SK-N-SH (cell line): ENCODE measurements at regions not wholly inside any gene's neighbourhood (a gene's known extent, or its start where the extent isn't known, plus 50 kb on each side); places are given as distances from the start of the nearest gene placed in this dataset.
A peak's percentile ranks its signal among the peaks of the same experiment; 100 is the strongest.

ENCODE experiments used
- CTCF ChIA-PET: fragments of 300-600, 350-600 bp; formaldehyde crosslinking; extraction: SDS; loops from one replicate; lab custom pipeline; 2021; lab: Yijun Ruan, JAX
- POLR2A ChIA-PET: fragments of 350-600 bp; sonication (Branson Sonifier 250); formaldehyde crosslinking; extraction: SDS; loops from one replicate; lab custom pipeline; 2020; ENCODE audit warnings: antibody characterized with exemption, inconsistent platforms; lab: Yijun Ruan, JAX
- DNase-seq: peaks from one replicate; pipeline ENCODE4 v3.0.0; 2012
- H2AFZ ChIP-seq: fragments of 200-600 bp; sonication (generic); 2 replicates; pipeline ENCODE4 v1.8.1; 2016; ENCODE audit warnings: antibody characterized with exemption, mild to moderate bottlenecking, low read depth
- H3F3A ChIP-seq: fragments of 200-600 bp; sonication (generic); replicated peaks from 2 replicates; pipeline ENCODE3; 2016; ENCODE audit warnings: antibody characterized with exemption, mild to moderate bottlenecking; ENCODE audit not compliant: insufficient read depth
- H3K27ac ChIP-seq, 2 experiments: fragments of 200-500 bp in 1 of 2; fragments of 200-600 bp in 1 of 2; sonication (Bioruptor generic) in 1 of 2; sonication (generic), shearing (Covaris generic) in 1 of 2; 2 replicates each; pipeline versions ENCODE4 v1.5.1 to v1.6.1; 2014 to 2016; ENCODE audit warnings: low read depth in 2 of 2, inconsistent platforms in 1 of 2, low read length in 1 of 2, mild to moderate bottlenecking in 1 of 2, mixed read lengths in 1 of 2
- H3K27me3 ChIP-seq: fragments of 200-600 bp; sonication (generic), shearing (Covaris generic); 2 replicates; pipeline ENCODE4 v1.6.1; 2016; ENCODE audit warnings: mixed run types; ENCODE audit not compliant: insufficient read depth
- H3K36me3 ChIP-seq, 2 experiments: fragments of 200-500 bp in 1 of 2; fragments of 200-600 bp in 1 of 2; sonication (Bioruptor generic) in 1 of 2; sonication (generic) in 1 of 2; replicated peaks in 1 of 2; 2 replicates each; pipeline versions ENCODE3 to v1.5.1; 2014 to 2016; ENCODE audit warnings: low read length in 1 of 2, mild to moderate bottlenecking in 1 of 2; ENCODE audit not compliant: insufficient read depth in 2 of 2, control insufficient read depth in 1 of 2
- H3K4me1 ChIP-seq, 2 experiments: fragments of 200-500 bp in 1 of 2; fragments of 200-600 bp in 1 of 2; sonication (Bioruptor generic) in 1 of 2; sonication (generic), shearing (Covaris generic) in 1 of 2; 2 replicates each; pipeline versions ENCODE4 v1.5.1 to v1.6.1; 2014 to 2016; ENCODE audit warnings: low read depth in 1 of 2, low read length in 1 of 2, mixed run types in 1 of 2; ENCODE audit not compliant: insufficient read depth in 2 of 2, control insufficient read depth in 1 of 2
- H3K4me2 ChIP-seq: fragments of 200-600 bp; sonication (generic), shearing (Covaris generic); 2 replicates; pipeline ENCODE4 v1.6.1; 2017; ENCODE audit warnings: mixed run types
- H3K4me3 ChIP-seq, 2 experiments: fragments of 200-500 bp in 1 of 2; fragments of 200-600 bp in 1 of 2; sonication (Bioruptor generic) in 1 of 2; sonication (generic), shearing (Covaris generic) in 1 of 2; 2 replicates each; pipeline versions ENCODE4 v1.5.1 to v1.8.1; 2014 to 2016; ENCODE audit warnings: low read depth in 2 of 2, inconsistent platforms in 1 of 2, low read length in 1 of 2, mild to moderate bottlenecking in 1 of 2, mixed read lengths in 1 of 2, moderate library complexity in 1 of 2
- H3K79me2 ChIP-seq: fragments of 200-600 bp; sonication (generic); 2 replicates; pipeline ENCODE4 v1.8.1; 2017; ENCODE audit warnings: mild to moderate bottlenecking; ENCODE audit not compliant: insufficient read depth
- H3K9ac ChIP-seq: fragments of 200-600 bp; sonication (generic); 2 replicates; pipeline ENCODE4 v1.6.1; 2017; ENCODE audit warnings: mixed run types
- H3K9me2 ChIP-seq: fragments of 200-600 bp; sonication (generic); 2 replicates; pipeline ENCODE4 v1.6.1; 2017; ENCODE audit warnings: mixed run types
- H3K9me3 ChIP-seq: fragments of 200-600 bp; sonication (generic); 2 replicates; pipeline ENCODE4 v1.6.1; 2017; ENCODE audit warnings: mixed run types, mild to moderate bottlenecking, moderate library complexity
- H4K20me1 ChIP-seq: fragments of 200-600 bp; sonication (generic); 2 replicates; pipeline ENCODE4 v1.6.1; 2017; ENCODE audit warnings: mild to moderate bottlenecking, mixed run types; ENCODE audit not compliant: insufficient read depth
- CHD2 ChIP-seq: fragments of 150-350 bp; IDR thresholded peaks from 2 replicates; pipeline ENCODE4 v1.6.1; 2018; ENCODE audit warnings: low read length; ENCODE audit not compliant: partially characterized antibody
- ELF1 ChIP-seq: IDR thresholded peaks from 2 replicates; pipeline ENCODE4 v1.4.0; 2012
- EP300 ChIP-seq, 2 experiments: IDR thresholded peaks; 2 replicates each; pipeline versions ENCODE4 v1.4.0 to v1.6.1; 2012; ENCODE audit warnings: borderline replicate concordance in 1 of 2, low read depth in 1 of 2, low read length in 1 of 2
- EZH2phosphoT487 ChIP-seq: fragments of 200-600 bp; sonication (generic); IDR thresholded peaks from 2 replicates; pipeline ENCODE4 v1.6.1; 2017; ENCODE audit warnings: low read depth, mixed run types, mild to moderate bottlenecking, antibody characterized with exemption, moderate library complexity, borderline replicate concordance
- FOSL2 ChIP-seq: IDR thresholded peaks from 2 replicates; pipeline ENCODE4 v1.4.0; 2012; ENCODE audit warnings: low read depth, mild to moderate bottlenecking, moderate library complexity, borderline replicate concordance
- GATA2 ChIP-seq: sonication (generic); formaldehyde crosslinking; IDR thresholded peaks from 2 replicates; pipeline ENCODE4 v1.5.0; 2020; ENCODE audit warnings: mild to moderate bottlenecking, missing genetic modification reagents
- MEF2A ChIP-seq: IDR thresholded peaks from 2 replicates; pipeline ENCODE4 v1.4.0; 2012; ENCODE audit warnings: low read depth, borderline replicate concordance
- NFIC ChIP-seq: IDR thresholded peaks from 2 replicates; pipeline ENCODE4 v1.4.0; 2012; ENCODE audit warnings: borderline replicate concordance
- NRF1 ChIP-seq: IDR thresholded peaks from 2 replicates; pipeline ENCODE4 v1.6.1; 2012; ENCODE audit warnings: low read depth, mild to moderate bottlenecking, low read length
- RAD21 ChIP-seq: IDR thresholded peaks from 2 replicates; pipeline ENCODE4 v1.6.1; 2012; ENCODE audit warnings: mild to moderate bottlenecking, low read length
- RCOR1 ChIP-seq: fragments of 150-350 bp; IDR thresholded peaks from 2 replicates; pipeline ENCODE4 v1.6.1; 2017; ENCODE audit warnings: antibody characterized with exemption, low read length
- RXRA ChIP-seq: IDR thresholded peaks from 2 replicates; pipeline ENCODE4 v1.4.0; 2012; ENCODE audit warnings: low read depth, mild to moderate bottlenecking, borderline replicate concordance
- SIN3A ChIP-seq: IDR thresholded peaks from 2 replicates; pipeline ENCODE4 v1.6.1; 2012; ENCODE audit warnings: low read depth, mild to moderate bottlenecking, low read length, moderate library complexity, borderline replicate concordance
- TCF12 ChIP-seq: IDR thresholded peaks from 2 replicates; pipeline ENCODE4 v1.4.0; 2012
- TEAD4 ChIP-seq: IDR thresholded peaks from 2 replicates; pipeline ENCODE4 v1.4.0; 2012; ENCODE audit warnings: mild to moderate bottlenecking, borderline replicate concordance; ENCODE audit not compliant: insufficient read depth
- WGBS: methylation state at CpG from one replicate; pipeline ENCODE4 v1.1.6; 2017; ENCODE audit warnings: low lambda C conversion rate; 5-methylcytosine and 5-hydroxymethylcytosine counted together
- TF ChIP-seq, protein P1 (sequence below): IDR thresholded peaks from 2 replicates; pipeline ENCODE4; 2012
- TF ChIP-seq, protein P2 (sequence below): IDR thresholded peaks from 2 replicates; pipeline ENCODE4 v1.4.0; 2012; ENCODE audit warnings: low read depth, borderline replicate concordance
- TF ChIP-seq, protein P3 (sequence below): IDR thresholded peaks from 2 replicates; pipeline ENCODE4 v1.4.0; 2012; ENCODE audit warnings: low read depth
- TF ChIP-seq, protein P4 (sequence below): IDR thresholded peaks from 2 replicates; pipeline ENCODE4 v1.6.1; 2012; ENCODE audit warnings: mild to moderate bottlenecking, low read depth, low read length, moderate library complexity

DNA sequence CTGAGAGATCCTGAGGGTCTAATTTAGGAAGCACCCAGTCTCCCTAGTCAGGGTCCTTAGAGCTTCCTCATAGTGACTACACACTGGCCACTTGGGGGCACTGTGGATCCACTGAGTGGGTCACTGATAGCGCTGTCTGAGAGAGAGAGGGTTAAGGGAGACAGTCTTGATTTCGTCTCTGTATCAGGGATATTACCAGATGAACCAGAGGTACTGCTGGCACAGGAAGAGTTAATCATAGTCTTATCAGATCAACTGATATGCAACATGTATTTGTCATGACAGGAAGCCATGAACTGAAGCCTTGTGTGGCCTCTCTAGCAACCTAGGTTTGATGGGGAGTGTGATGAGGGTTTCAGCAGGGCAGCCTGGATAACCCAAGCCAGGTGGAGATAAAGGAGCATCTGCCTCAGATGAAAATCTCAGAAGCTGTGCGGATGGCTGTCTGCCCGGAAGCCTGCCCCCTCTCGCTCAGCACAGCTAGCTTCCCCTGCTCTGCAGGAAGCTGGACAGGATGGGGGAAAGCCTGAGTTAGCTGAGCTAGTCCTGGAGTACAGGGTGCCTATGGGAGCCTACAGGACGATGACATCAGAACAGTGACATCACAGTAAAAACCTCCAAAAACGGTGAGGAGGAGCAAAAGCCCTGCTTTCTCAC is 214.0 kb upstream of the PRSS1 start (continued):
- no peak; the same call in 1 of the 2 replicates for TF ChIP-seq MEF2A
- TF ChIP-seq RCOR1, result peak; percentile 96
- TF ChIP-seq NRF1, result no peak
- TF ChIP-seq, protein P1, sequence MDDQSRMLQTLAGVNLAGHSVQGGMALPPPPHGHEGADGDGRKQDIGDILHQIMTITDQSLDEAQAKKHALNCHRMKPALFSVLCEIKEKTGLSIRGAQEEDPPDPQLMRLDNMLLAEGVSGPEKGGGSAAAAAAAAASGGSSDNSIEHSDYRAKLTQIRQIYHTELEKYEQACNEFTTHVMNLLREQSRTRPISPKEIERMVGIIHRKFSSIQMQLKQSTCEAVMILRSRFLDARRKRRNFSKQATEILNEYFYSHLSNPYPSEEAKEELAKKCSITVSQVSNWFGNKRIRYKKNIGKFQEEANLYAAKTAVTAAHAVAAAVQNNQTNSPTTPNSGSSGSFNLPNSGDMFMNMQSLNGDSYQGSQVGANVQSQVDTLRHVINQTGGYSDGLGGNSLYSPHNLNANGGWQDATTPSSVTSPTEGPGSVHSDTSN, result peak; percentile 93
- TF ChIP-seq FOSL2, result peak; percentile 73; the same call in 1 of the 2 replicates
- peak; percentile 100 for TF ChIP-seq RAD21
- TF ChIP-seq ELF1, result peak; percentile 71
- peak; percentile 74; the same call in 1 of the 2 replicates for TF ChIP-seq RXRA
- TF ChIP-seq NFIC, result peak; percentile 84
- TF ChIP-seq, protein P2, sequence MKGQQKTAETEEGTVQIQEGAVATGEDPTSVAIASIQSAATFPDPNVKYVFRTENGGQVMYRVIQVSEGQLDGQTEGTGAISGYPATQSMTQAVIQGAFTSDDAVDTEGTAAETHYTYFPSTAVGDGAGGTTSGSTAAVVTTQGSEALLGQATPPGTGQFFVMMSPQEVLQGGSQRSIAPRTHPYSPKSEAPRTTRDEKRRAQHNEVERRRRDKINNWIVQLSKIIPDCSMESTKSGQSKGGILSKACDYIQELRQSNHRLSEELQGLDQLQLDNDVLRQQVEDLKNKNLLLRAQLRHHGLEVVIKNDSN, result 0 out of 2 replicates have a peak, but pooled peaks have one; percentile 6
- no peak for TF ChIP-seq EZH2phosphoT487

DNA sequence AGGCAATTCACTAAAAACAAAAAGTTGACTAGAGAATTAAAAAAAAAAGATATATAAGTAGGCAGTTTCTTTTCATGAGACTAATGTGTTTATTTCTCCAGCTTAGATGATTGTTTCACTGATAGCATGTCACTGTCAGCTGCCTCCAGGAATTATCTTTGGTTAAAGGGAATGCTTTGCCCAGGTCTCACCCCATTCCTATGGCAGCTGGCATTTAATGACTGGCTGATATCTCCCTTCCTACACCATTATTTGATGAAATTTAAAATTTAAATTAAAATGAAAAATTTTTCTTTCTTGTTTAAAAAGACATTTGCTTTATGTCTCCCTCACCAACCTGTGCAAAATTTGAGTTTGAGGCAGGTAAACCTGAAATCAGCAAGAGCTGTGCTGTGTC is 214.5 kb upstream of the PRSS1 start:
- Histone ChIP-seq H3K4me3 (peak overlapping the region in 1 of 2 experiments; percentile 2; a peak in 1 of 4 replicates), H3K79me2 (no peaks in the 10 kb centered on the region), H3K27ac (peak overlapping the region in 1 of 2 experiments; percentile 99; a peak in 2 of 4 replicates), H3K4me2 (no peak overlapping the region), H3K27me3 (peaks cover 4% of the 10 kb centered on the region; the same call in 1 of the 2 replicates), H3F3A (peaks cover 15% of the 10 kb centered on the region), H3K9me2 (no peaks in the 10 kb centered on the region), H3K36me3 (no peaks in the 10 kb centered on the region), H3K9me3 (no peaks in the 10 kb centered on the region), H3K4me1 (peaks cover 9 to 28% of the 10 kb centered on the region in 2 experiments; a peak in 3 of 4 replicates), H2AFZ (0 out of 2 replicates have a peak overlapping the region, but pooled peaks have one; percentile 36), H3K9ac (no peak overlapping the region), H4K20me1 (no peaks in the 10 kb centered on the region)
- no peak for TF ChIP-seq SIN3A
- TF ChIP-seq EP300 (IDR thresholded peaks at IDR 0.05; ENCODE audit: borderline replicate concordance in 1 of 2, low read depth in 1 of 2, low read length in 1 of 2), result peak in 1 of 2 experiments; percentile 9; a peak in 1 of 4 replicates
- DNase-seq, result no peak
- ChIA-PET POLR2A (interaction anchor here (0.5 to 1.7 kb wide), 7 partner anchors 15 to 262 kb away, joined by 3 to 11 read pairs (median 3); no protein-coding TSS in a partner anchor), CTCF (interaction anchor here (0.5 to 7.0 kb wide), 100 partner anchors 11 to 821 kb away, joined by 3 to 291 read pairs (median 5); partner anchors contain the start of genes EPHB6 and PRSS1)

DNA sequence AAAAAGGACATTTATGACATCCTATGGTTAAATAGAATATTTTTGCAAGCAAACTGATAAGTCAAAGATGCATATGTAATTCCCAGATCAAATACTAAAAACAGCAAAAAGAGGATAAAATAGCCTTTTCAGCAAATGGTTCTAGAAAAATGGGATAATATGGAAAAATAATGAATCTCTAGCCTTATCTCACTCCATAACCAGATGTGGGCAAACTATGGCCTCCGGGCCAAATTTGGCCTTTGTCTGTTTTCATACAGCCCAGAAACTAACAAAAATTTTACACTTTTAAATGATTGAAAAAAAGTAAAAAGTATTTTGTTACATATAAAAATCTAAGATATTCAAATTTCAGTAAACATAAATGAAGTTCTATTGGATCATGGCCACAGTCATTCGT is 215.4 kb upstream of the PRSS1 start:
- CTCF ChIA-PET, result interaction anchor here (1.0 to 7.0 kb wide), 26 partner anchors 13 to 681 kb away, joined by 3 to 291 read pairs (median 16); no protein-coding TSS in a partner anchor
- 39% methylated on average over 2 of the region's 2 CpGs for WGBS
- TF ChIP-seq, protein P3, sequence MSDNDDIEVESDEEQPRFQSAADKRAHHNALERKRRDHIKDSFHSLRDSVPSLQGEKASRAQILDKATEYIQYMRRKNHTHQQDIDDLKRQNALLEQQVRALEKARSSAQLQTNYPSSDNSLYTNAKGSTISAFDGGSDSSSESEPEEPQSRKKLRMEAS, result no peak
- TF ChIP-seq CHD2 (peak; percentile 35), RAD21 (0 out of 2 replicates have a peak, but pooled peaks have one; percentile 4), NRF1 (no peak), TCF12 (0 out of 2 replicates have a peak, but pooled peaks have one; percentile 12), TEAD4 (no peak), EP300 (IDR thresholded peaks at IDR 0.05; ENCODE audit: borderline replicate concordance in 1 of 2, low read depth in 1 of 2, low read length in 1 of 2) (peak in 1 of 2 experiments; percentile 81; a peak in 1 of 4 replicates), GATA2 (CRISPR knock-in tag) (peak; percentile 81; the same call in 1 of the 2 replicates)
- TF ChIP-seq, protein P4, sequence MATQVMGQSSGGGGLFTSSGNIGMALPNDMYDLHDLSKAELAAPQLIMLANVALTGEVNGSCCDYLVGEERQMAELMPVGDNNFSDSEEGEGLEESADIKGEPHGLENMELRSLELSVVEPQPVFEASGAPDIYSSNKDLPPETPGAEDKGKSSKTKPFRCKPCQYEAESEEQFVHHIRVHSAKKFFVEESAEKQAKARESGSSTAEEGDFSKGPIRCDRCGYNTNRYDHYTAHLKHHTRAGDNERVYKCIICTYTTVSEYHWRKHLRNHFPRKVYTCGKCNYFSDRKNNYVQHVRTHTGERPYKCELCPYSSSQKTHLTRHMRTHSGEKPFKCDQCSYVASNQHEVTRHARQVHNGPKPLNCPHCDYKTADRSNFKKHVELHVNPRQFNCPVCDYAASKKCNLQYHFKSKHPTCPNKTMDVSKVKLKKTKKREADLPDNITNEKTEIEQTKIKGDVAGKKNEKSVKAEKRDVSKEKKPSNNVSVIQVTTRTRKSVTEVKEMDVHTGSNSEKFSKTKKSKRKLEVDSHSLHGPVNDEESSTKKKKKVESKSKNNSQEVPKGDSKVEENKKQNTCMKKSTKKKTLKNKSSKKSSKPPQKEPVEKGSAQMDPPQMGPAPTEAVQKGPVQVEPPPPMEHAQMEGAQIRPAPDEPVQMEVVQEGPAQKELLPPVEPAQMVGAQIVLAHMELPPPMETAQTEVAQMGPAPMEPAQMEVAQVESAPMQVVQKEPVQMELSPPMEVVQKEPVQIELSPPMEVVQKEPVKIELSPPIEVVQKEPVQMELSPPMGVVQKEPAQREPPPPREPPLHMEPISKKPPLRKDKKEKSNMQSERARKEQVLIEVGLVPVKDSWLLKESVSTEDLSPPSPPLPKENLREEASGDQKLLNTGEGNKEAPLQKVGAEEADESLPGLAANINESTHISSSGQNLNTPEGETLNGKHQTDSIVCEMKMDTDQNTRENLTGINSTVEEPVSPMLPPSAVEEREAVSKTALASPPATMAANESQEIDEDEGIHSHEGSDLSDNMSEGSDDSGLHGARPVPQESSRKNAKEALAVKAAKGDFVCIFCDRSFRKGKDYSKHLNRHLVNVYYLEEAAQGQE, result no peak
- TF ChIP-seq, all 33 proteins: peak for 5
- Histone ChIP-seq H3F3A (peaks cover 13% of the 10 kb centered on the region), H3K9ac (no peak overlapping the region), H3K36me3 (no peaks in the 10 kb centered on the region), H3K27me3 (peaks cover 13% of the 10 kb centered on the region; the same call in 1 of the 2 replicates), H3K79me2 (no peaks in the 10 kb centered on the region), H3K9me2 (no peaks in the 10 kb centered on the region), H3K4me3 (no peak overlapping the region), H3K9me3 (no peaks in the 10 kb centered on the region), H3K27ac (peak overlapping the region in 1 of 2 experiments; percentile 99; a peak in 2 of 4 replicates), H4K20me1 (no peaks in the 10 kb centered on the region), H3K4me2 (no peak overlapping the region), H3K4me1 (peaks cover 5 to 28% of the 10 kb centered on the region in 2 experiments; a peak in 3 of 4 replicates), H2AFZ (no peak overlapping the region)
- DNase-seq, result peak; percentile 21
- POLR2A ChIA-PET, result no interaction called here
